HG02588 (cell line): ENCODE measurements at regions not wholly inside any gene's neighbourhood (a gene's known extent, or its start where the extent isn't known, plus 50 kb on each side); places are given as distances from the start of the nearest gene placed in this dataset.
"Not testable (repeated sequence)": the region's sequence is repeated elsewhere in the genome, so short reads cannot be mapped to it uniquely, and the experiment has no call there.

Source experiments
- ATAC-seq: cut with Tn5 transposase; IDR thresholded peaks from one replicate; pipeline ENCODE4 v1.9.1; 2021; ENCODE audit warnings: mild to moderate bottlenecking, moderate library complexity; ENCODE audit not compliant: unreplicated experiment

DNA sequence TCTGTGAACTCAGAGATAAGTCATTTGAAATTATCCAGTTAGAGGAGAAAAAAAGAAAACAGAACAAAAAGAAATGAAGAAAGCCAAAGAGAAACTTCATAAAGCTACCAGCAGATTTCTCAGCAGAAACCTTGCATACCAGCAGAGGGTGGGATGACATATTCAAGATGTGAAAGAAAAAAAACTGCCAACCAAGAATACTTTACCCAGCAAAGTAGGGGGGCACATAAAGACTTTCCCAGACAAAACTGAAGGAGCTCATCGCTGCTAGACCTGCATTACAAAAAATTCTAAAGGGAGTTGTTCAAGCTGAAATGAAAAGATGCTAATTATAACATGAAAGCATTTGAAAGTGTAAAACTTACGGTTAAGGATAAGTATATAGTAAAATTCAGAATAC, 246.3 kb downstream of the FNDC1 start:
- no peak for ATAC-seq

DNA sequence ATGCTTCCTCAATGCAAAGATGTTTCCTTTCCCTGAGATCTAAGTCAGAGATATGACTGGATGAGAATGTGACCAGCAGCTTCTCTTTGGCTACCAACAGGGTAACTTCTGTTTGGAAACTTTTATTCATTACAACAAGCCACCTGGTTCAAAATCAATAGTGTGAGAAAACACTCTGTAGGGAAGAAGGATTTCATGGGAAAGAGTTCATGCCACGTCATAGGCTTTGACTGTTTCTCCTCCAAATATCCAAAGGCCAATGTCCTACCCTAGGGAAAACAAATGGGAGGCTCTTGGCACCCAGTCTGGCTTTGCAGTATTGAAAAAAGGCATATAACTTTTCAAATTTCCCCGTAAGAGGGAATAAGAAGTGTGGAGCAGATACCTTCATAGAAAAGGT, 245.5 kb downstream of the FNDC1 start:
- ATAC-seq: no peak

DNA sequence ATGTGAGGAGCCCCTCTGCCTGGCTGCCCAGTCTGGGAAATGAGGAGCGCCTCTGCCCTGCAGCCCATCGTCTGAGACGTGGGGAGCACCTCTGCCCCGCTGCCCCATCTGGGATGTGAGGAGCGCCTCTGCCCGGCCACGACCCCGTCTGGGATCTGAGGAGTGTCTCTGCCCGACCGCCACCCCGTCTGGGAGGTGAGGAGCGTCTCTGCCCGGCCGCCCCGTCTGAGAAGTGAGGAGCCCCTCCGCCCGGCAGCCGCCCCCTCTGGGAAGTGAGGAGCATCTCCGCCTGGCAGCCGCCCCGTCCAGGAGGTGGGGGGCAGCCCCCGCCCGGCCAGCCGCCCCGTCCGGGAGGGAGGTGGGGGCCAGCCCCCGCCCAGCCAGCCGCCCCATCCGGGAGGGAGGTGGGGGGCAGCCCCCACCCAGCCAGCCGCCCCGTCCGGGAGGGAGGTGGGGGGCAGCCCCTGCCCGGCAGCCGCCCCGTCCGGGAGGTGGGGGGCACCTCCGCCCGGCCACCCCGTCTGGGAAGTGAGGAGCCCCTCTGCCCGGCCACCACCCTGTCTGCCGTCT, 238.1 kb downstream of the FNDC1 start:
- not testable (repeated sequence) for ATAC-seq

DNA sequence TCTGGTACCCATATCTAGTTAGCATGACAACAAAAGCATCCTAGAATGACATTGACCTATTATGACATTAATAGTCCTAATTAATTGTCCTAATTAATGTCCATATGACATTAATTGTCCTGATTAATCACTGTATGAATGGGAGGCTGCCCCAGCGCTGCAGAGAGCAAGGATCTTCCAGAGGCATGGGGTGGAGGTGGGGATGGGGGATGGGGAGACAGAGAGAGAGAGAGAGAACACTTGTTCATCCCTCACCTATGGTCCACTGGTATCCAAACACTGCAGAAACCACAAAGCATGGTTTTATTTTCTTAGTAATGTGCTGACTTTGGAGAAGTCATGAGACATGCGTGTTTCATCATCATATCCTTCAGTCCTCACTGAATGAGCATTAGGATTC, 235.1 kb downstream of the FNDC1 start:
- no peak for ATAC-seq

DNA sequence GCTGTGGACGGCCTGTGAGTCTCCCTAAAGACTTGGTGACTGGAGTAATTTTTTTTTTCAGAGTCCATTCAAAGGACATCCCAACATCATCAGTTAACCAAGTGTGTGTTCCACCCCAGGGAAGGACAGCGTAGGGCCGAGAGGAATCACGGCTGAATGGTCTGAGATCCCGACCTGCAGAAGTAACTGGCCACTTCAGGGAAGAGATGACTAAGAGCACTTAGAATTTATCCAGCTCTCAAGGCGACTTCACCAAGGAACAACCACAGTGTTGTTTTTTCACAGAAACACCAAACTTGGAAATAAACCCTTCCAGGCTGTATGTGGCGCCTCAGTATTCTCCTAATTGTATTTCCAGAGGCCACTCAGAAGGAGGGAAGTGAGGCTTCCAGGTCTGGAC, 231.6 kb downstream of the FNDC1 start:
- ATAC-seq: no peak

DNA sequence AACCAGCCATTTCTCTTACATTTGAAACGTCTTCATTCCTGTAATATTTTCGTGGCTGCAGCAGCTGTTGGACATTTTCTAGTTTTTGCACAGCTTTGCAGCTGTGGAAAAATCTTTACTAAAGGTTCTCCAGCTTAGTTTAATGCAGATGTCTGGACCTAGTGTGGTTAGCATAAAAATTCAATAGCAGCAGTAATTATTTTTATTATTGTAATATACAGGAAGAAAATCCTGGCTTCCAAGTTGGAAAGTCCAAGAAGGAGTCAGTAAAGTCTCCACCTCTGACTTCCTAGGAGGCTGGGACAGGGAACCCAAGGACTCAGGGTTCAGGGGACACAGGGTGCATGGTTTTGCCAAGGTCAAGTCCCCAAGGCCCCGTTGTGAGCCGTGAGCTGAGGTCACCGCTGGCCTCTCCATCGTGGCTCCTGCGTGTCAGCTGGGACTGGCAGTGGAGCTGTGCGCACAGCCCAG, 230.6 kb downstream of the FNDC1 start:
- ATAC-seq: no peak

DNA sequence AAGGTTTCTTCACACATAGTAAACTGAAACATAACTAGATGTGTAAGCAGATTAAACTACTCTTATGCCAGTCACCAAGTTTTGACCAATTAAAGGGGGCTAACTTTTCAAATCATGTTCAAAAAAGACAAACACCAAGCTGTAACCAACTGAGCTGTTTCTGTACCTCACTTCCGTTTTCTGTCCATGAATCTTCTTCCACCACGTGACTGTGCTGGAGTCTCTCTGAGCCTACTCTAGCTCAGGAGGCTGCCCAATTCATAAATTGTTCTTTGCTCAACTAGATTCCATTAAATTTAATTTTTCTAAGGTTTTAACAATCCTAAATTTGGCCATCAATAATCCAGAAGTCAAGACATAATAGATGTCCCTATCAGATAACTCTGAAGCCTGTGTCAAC, 229.4 kb downstream of the FNDC1 start:
- no peak for ATAC-seq

DNA sequence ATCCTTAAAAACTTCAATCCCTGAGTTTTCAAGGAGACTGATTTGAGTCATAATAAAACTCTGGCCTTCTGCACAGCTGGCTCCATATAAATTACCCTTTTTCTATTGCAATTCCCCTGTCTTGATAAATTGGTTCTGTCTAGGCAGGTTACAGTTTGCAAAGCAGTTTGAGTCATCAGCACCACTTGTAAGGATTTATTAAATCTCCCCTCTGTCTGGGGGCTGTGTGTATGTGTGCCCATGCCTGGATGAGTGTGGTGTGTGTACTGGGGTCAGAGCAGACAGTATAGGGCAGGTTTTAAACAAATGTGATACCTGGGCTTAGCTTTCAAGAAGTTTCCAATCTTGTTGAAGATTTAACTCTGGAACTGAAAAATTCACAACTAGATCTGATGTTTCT, 228.6 kb downstream of the FNDC1 start:
- ATAC-seq: no peak

DNA sequence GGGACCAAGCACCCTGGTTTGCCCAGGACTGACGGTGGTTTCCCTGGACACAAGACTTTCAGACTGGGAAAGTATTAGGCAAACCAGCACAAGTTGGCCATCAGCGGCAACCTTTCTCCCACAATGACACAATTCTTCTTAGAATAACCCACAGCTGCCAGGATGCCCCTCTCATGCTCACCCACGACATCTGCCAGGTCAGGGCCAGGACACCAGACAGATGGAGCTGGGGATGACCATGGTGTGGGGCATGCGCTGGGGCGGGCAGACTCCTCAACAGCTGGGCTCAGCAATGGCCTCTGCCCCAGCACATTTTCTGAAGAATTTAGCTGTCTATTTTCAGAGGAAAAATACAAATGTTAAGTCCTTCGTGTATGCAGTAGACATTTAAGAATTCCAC, 226.4 kb downstream of the FNDC1 start:
- ATAC-seq: no peak

DNA sequence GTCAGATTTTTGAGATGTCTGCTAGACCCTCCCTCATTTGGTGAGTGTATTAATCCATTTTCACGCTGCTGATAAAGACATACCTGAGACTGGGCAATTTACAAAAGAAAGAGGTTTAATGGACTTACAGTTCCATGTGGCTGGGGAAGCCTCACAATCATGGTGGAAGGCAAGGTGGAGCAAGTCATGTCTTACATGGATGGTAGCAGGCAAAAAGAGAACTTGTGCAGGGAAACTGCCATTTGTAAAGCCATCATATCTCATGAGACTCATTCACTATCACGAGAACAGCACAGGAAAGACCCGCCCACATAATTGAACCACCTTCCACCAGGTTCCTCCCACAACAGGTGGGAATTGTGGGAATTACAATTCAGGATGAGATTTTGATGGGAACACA, 223.5 kb downstream of the FNDC1 start:
- ATAC-seq: not testable (repeated sequence)

DNA sequence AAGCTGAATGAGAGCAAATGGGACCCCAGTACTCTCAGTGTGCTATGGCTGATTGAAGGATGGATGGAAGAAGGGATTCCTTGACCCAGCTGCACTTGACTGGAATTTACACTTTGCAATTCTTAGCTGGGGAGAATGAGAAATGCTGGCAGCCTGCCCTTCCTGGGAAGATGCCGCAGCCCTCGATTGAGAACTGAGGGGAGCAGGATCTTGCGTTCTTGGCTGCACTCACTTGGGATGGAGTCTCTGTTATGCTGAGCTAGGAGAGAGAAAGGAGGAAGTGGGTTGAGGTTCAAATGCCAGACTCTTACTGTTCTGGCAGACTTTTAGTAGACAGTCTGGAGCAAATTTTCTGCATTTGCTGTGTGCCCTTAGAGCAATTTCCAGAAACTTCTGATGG, 221.2 kb downstream of the FNDC1 start:
- no peak for ATAC-seq

DNA sequence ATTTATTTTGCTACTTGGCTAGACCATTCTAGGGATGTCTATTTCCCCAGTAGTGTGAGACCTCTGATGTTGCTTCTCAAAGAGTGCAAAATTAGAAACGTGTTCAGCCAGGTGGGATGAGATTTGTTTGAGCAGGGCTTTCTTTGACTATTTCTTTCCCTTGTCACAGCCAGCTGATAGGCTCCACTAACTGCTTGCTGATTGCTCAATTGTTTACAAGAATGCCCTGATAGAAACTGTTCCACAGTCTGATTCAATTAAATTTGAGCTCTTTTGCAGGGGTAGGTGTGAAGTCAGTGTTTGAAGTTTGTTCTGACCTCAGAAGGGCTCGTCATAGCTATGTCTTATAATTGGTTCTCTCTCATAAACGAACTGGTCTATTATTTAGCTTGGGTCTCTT, 220.5 kb downstream of the FNDC1 start:
- no peak for ATAC-seq

DNA sequence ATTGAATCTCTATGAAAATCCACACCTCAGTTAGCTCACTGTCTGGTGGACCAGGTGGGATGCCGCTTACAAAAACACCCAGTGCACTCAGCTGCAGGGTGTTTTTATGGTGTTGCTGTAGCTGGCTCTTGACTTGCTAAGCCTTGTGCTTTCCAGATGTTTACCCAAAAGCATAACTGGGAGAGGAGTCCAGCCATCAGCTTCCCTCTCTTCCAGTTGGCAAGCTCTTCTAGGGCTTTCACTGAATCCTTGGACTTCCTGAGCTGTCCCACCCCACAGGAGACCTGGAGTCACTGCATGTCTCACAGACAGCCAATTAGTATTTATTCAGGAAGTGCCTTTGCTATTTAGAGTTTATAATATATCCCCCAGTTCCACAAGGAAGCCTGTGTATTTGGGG, 210.9 kb downstream of the FNDC1 start:
- no peak for ATAC-seq

DNA sequence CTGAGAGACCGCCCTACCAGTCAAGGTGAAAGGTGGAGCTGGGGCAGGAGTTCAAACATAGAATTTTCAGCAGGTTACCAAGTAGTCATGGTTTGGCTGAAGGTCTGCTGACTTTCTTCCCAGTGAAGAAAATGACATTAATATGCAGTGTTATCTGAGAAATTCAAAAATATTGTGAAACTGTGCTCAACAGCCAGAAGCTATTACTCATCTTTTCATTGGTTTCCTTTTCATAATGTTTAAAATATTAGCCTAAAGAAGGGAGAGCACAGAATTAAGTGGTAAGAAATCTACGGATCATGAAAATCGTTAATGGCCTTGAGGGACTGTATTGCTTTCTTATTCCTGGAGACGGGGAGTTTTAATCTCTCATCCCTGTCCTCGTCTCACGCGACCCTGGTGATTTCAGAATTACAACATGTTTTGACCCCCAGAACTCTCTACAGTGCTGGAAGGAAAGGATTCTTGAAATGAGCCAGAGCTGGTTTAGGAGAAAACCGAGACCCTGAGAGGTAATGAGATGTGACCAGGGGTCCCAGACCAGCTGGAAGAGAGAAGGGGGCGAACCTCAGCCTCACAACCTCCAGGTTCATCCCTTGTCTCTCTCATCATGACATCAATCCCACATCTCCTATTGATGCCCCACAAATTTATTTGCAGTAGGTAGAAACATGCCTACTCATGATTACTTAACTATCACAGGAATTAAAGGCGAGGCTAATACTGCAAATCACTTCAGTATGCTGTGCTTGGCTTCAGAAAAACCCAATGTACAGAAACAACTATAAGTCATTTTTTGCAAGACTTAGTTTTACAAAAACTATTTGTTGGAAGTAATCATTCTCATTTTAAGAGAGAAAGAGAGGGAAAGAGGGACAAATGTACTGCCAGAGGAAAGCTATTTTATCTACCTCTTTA, 209.5 kb downstream of the FNDC1 start:
- ATAC-seq: no peak

DNA sequence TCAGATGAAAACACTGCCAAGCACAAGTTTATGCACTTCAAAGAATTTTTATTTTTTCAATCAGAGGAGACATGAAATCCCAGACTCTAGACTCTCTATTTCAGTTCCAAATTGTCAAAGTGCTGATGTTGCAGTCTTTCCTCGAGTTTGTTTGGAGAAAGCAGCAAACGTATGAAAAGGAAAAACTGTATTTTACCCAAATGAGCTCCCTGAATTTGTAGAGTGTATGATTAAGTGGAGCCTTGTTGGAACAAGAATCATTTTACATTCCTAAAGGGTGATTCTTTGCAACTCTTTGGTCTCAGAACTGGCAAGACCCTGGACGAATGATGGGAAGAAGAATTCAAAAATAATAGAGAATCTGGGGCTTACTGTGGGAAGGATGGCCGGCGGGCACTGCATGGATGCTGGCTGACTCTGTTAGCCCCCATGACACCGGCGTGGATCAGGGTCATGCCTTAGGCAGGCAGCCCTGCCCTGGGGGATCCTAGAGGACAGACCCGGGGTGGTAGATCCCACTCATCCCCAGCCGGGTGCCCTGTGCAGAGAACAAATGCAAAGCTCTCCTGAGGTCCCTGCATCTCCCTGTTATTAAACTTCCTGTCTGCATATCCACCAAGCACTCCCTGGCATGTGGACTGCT, 207.4 kb downstream of the FNDC1 start:
- ATAC-seq: no peak

DNA sequence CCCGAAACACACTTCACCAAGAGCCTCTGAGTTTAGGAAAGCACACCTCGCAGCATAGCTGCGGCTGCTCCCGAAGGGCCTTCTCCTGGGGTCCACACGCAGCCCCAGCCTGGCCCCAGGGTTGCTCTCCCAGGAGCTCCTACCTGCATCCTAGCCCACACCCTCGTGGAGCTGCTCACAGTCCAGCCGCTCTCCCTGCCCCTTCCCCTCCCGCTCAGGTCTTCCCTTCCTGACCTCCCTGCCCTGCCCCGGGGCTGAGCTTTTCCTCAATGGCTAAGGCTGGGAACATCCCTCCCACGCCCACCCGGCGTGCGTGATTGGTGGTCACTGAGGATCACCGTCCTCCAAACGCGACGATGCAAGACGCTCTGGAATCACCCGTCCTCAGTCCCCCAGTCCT, 205.8 kb downstream of the FNDC1 start:
- no peak for ATAC-seq

DNA sequence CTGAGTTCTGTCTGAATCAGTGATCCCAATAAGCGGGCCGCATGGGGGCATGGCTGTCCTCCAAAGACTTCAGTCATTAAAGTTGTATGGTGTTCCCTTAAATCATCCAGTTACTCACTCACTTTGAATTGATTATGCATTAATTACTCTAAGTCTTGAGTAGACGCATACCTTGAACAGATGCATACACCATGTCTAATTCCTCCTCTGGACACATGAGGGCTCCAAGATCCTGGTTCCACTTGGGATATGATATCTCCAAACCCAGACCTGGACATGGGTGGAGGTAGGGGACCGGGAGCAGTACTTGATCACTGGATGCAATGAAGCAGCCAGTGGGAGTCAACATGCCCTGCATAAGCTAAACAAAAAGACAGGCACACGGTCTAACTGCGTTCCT, 204.5 kb downstream of the FNDC1 start:
- ATAC-seq: no peak

DNA sequence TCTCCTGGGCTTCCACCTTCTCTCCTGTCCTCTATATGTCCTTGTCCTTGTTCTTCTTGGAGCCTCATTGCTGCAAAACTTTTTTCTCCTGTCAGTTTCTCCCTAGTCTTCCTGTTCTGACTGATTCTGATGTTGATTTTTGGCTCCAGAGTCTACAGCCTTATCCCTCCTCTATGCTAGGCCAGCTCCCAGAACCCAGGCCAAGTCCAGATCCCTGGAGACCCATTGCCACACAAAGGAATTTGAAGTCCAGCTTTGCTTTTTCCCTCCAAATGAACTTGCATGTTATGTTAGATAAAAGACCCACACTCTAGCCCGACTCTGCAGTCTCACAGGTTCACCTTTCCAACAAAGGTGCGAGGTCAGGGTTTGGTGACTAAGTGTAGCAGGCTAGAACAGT, 203.1 kb downstream of the FNDC1 start:
- no peak for ATAC-seq

DNA sequence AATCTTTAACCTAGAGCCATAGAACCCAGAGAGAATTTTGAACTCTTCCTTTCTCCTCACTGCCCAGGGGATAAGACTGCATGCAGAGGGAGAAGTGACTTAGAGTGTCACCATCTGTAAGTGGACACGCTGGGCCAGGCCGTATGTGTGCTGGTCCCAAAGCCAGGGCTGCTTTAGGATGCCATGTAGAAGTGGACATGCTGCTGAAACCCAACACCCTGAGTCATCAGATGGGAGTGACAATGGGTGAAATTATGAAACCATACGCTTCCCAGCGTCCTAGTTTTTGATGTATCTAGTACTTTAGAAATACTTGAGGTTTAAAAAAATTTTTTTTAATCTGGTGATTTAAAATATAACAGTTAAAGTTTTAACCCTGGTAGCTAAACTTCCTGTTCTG, 191.1 kb downstream of the FNDC1 start:
- no peak for ATAC-seq

DNA sequence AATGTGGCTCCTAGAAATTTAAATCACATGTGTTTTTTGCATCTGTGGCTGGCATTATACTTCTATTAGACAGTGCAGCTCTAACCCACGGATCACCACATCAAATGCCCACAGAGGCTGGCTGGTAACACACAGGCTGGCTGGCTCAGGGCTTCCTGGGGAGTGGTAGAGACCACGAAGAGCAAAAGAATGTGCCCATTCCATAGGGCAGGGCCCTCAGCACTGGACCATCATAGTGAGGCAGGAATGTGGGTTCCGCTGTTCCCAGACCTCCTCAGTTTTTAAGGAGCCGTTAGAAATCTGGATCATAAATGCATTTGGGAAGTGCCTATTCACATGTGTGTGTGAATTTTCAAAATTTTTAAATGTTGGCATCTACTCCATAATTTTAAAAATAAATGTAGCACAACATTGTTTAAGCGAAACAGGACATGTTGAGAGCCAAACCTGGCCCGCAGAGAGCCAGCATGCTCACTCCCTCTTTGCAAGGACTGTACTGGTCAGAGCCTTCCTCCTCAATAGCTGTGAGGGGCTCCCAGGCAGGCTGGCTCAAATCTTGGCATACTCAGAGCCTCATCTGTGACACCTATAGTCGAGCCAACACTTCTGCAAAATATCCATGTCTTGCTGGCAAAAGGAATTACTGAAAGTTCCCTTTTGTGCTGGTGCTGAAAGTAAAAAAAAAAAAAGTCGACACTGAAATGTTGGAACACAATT, 190.5 kb downstream of the FNDC1 start:
- ATAC-seq: no peak

DNA sequence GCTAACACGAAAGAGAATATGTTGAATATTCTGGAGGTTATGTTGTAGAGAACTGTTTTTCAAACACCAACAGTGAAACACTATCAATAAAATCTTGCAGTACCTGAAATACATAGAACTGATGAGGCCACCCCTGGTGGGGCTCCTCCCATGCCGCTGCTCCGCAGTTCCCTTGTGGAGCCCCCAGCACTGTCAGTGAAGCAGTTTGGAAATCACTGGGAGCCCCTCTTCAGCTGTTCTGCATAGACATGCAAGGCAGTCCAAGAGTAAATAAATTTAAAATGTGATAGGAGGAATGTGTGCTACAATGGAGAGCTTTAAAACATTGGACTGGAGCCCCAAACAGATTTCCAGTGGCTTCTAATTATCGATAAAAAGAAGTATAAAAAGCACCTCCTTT, 189.4 kb downstream of the FNDC1 start:
- no peak for ATAC-seq
